ENCODE measurements at regions not wholly inside any gene's neighbourhood (a gene's known extent, or its start where the extent isn't known, plus 50 kb on each side); places are given as distances from the start of the nearest gene placed in this dataset.

- Mint-ChIP-seq H3K4me1 (no peaks in the 10 kb centered on the region), H3K27me3 (ENCODE audit: insufficient read depth) (no peaks in the 10 kb centered on the region), H3K36me3 (ENCODE audit: low read depth) (no peaks in the 10 kb centered on the region), H3K27ac (no peak overlapping the region), H3K4me3 (no peak overlapping the region), H3K9me3 (no peaks in the 10 kb centered on the region)
- no peak overlapping the region for H3K4me3 ChIP-seq (ENCODE audit: low read length)
- H3K36me3 ChIP-seq (ENCODE audit: control insufficient read depth, insufficient read depth, low read length) = no peaks in the 10 kb centered on the region
- H3K4me1 ChIP-seq (ENCODE audit: control insufficient read depth, insufficient read depth, low read length) = no peaks in the 10 kb centered on the region
- H3K27me3 ChIP-seq (ENCODE audit: control insufficient read depth, insufficient read depth, low read length, poor library complexity, severe bottlenecking) = no peaks in the 10 kb centered on the region
- no peak overlapping the region for H3K27ac ChIP-seq (ENCODE audit: low read depth, low read length)
- H3K9me3 ChIP-seq (ENCODE audit: control insufficient read depth, low read length) = no peaks in the 10 kb centered on the region
- WGBS, 2 experiments (ENCODE audit: insufficient coverage in 1 of 2, insufficient read length in 1 of 2) = 89% methylated on average over 1 of the region's 1 CpG; no CpG with 5 or more reads in 1 of the 2 experiments
- no peak for DNase-seq
- TF ChIP-seq, protein P1, sequence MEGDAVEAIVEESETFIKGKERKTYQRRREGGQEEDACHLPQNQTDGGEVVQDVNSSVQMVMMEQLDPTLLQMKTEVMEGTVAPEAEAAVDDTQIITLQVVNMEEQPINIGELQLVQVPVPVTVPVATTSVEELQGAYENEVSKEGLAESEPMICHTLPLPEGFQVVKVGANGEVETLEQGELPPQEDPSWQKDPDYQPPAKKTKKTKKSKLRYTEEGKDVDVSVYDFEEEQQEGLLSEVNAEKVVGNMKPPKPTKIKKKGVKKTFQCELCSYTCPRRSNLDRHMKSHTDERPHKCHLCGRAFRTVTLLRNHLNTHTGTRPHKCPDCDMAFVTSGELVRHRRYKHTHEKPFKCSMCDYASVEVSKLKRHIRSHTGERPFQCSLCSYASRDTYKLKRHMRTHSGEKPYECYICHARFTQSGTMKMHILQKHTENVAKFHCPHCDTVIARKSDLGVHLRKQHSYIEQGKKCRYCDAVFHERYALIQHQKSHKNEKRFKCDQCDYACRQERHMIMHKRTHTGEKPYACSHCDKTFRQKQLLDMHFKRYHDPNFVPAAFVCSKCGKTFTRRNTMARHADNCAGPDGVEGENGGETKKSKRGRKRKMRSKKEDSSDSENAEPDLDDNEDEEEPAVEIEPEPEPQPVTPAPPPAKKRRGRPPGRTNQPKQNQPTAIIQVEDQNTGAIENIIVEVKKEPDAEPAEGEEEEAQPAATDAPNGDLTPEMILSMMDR (conservative IDR thresholded peaks at IDR 0.05) = no peak
- H3K9ac ChIP-seq (ENCODE audit: extremely low read depth, low read length, poor library complexity, severe bottlenecking) = no peak overlapping the region
These were observed 905.0 kb upstream of the AMELY start for GRCh38 chrY:7816567-7816966.

DNA sequence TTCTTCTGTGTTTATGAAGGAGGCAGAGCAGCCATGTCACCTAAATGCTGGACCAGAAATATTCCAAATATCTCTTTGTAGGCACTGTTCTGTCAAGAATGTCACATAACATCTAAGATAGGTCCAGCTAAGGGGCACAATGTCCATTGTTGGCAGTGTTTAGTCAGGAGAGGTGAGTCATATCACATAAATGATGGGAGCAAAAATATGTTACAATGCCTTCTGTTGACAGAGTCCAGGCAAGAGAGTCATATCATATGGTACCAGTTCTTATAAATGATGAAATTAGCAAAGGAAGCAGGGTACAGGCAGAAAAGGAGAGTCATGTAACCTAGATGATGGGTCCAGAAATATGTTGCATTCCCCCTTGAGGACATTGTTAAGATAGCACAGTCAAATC lies 904.4 kb upstream of the AMELY start:
- no peak overlapping the region for H3K4me3 ChIP-seq (ENCODE audit: low read length)
- H3K36me3 ChIP-seq (ENCODE audit: control insufficient read depth, insufficient read depth, low read length) = no peaks in the 10 kb centered on the region
- Mint-ChIP-seq H3K27me3 (ENCODE audit: insufficient read depth) (no peaks in the 10 kb centered on the region), H3K36me3 (ENCODE audit: low read depth) (no peaks in the 10 kb centered on the region), H3K9me3 (no peaks in the 10 kb centered on the region), H3K4me1 (no peaks in the 10 kb centered on the region), H3K27ac (no peak overlapping the region), H3K4me3 (no peak overlapping the region)
- no peaks in the 10 kb centered on the region for H3K9me3 ChIP-seq (ENCODE audit: control insufficient read depth, low read length)
- no peak overlapping the region for H3K27ac ChIP-seq (ENCODE audit: low read depth, low read length)
- H3K9ac ChIP-seq (ENCODE audit: extremely low read depth, low read length, poor library complexity, severe bottlenecking) = no peak overlapping the region
- no peak for DNase-seq
- no peaks in the 10 kb centered on the region for H3K4me1 ChIP-seq (ENCODE audit: control insufficient read depth, insufficient read depth, low read length)
- H3K27me3 ChIP-seq (ENCODE audit: control insufficient read depth, insufficient read depth, low read length, poor library complexity, severe bottlenecking) = no peaks in the 10 kb centered on the region
- TF ChIP-seq, protein P1 (conservative IDR thresholded peaks at IDR 0.05) = no peak

GRCh38 chrY:7815285-7815684 lies 903.7 kb upstream of the AMELY start:
- no peak for DNase-seq
- Histone ChIP-seq H3K9me3 (ENCODE audit: control insufficient read depth, low read length) (no peaks in the 10 kb centered on the region), H3K36me3 (ENCODE audit: control insufficient read depth, insufficient read depth, low read length) (no peaks in the 10 kb centered on the region), H3K27ac (ENCODE audit: low read depth, low read length) (no peak overlapping the region), H3K4me3 (ENCODE audit: low read length) (no peak overlapping the region), H3K9ac (ENCODE audit: extremely low read depth, low read length, poor library complexity, severe bottlenecking) (no peak overlapping the region), H3K27me3 (ENCODE audit: control insufficient read depth, insufficient read depth, low read length, poor library complexity, severe bottlenecking) (no peaks in the 10 kb centered on the region), H3K4me1 (ENCODE audit: control insufficient read depth, insufficient read depth, low read length) (no peaks in the 10 kb centered on the region)
- Mint-ChIP-seq H3K4me3 (no peak overlapping the region), H3K36me3 (ENCODE audit: low read depth) (no peaks in the 10 kb centered on the region), H3K27ac (no peak overlapping the region), H3K9me3 (no peaks in the 10 kb centered on the region), H3K4me1 (no peaks in the 10 kb centered on the region), H3K27me3 (ENCODE audit: insufficient read depth) (no peaks in the 10 kb centered on the region)
- TF ChIP-seq, protein P1 (conservative IDR thresholded peaks at IDR 0.05) = no peak
- WGBS, 2 experiments (ENCODE audit: insufficient coverage in 1 of 2, insufficient read length in 1 of 2) = 67 to 100% methylated on average over 1 of the region's 1 CpG
